Heart left ventricle (tissue), 16 donors: ENCODE measurements at regions not wholly inside any gene's neighbourhood (a gene's known extent, or its start where the extent isn't known, plus 50 kb on each side); places are given as distances from the start of the nearest gene placed in this dataset.

Experiments used
- ATAC-seq, 4 donors: fragments of 200-7000 bp; cut with Tn5 transposase; one replicate each; pipeline ENCODE4 v1.9.1; 2020 to 2022; ENCODE audit warnings: moderate library complexity in 4 of 4, mild to moderate bottlenecking in 3 of 4, moderate number of reproducible peaks in 1 of 4
- DNase-seq, 5 donors: peaks; one replicate each; pipeline ENCODE4 v3.0.0-alpha.2; 2020
- H3K27ac ChIP-seq, 12 donors: fragments of 200-600 bp; sonication (generic) in 4 of 12; one replicate each; pipeline versions ENCODE4 v1.5.0 to v1.8.0; 2016 to 2022; ENCODE audit warnings: mild to moderate bottlenecking in 2 of 12
- H3K27me3 ChIP-seq, 9 donors: fragments of 200-600 bp; sonication (generic) in 2 of 9; one replicate each; pipeline versions ENCODE4 v1.5.1 to v1.8.0; 2016 to 2022; ENCODE audit warnings: mild to moderate bottlenecking in 3 of 9
- H3K36me3 ChIP-seq, 9 donors: fragments of 200-600 bp; sonication (generic) in 2 of 9; one replicate each; pipeline versions ENCODE4 v1.5.0 to v1.8.0; 2018 to 2022; ENCODE audit warnings: mild to moderate bottlenecking in 2 of 9
- H3K4me1 ChIP-seq, 12 donors: fragments of 200-600 bp; sonication (generic) in 4 of 12; one replicate each; pipeline versions ENCODE4 v1.5.0 to v1.8.0; 2016 to 2022; ENCODE audit warnings: mild to moderate bottlenecking in 3 of 12
- H3K4me3 ChIP-seq, 12 donors: fragments of 200-600 bp; sonication (generic) in 4 of 12; one replicate each; pipeline versions ENCODE4 v1.5.0 to v1.8.0; 2017 to 2022; ENCODE audit warnings: mild to moderate bottlenecking in 9 of 12, moderate library complexity in 4 of 12
- H3K9me3 ChIP-seq, 12 donors: fragments of 200-600 bp; sonication (generic) in 4 of 12; one replicate each; pipeline versions ENCODE4 v1.5.0 to v1.8.0; 2016 to 2022; ENCODE audit warnings: mild to moderate bottlenecking in 1 of 12
- CTCF ChIP-seq, 12 donors: fragments of 200-600 bp; sonication (generic) in 4 of 12; IDR thresholded peaks; one replicate each; pipeline versions ENCODE4 v1.5.0 to v1.8.0; 2018 to 2022; ENCODE audit warnings: antibody characterized with exemption in 12 of 12, mild to moderate bottlenecking in 5 of 12
- POLR2A ChIP-seq, 2 donors: fragments of 450-650 bp; IDR thresholded peaks; one replicate each; pipeline ENCODE4 v1.6.1; 2017; ENCODE audit warnings: antibody characterized with exemption in 2 of 2, mild to moderate bottlenecking in 2 of 2, moderate library complexity in 2 of 2
- WGBS, 4 donors: extraction: QIAGEN DNeasy Blood & Tissue Kit in 2 of 4; methylation state at CpG; one replicate each; pipeline versions ENCODE4 v1.1.5 to v1.1.7; 2013 to 2018; 5-methylcytosine and 5-hydroxymethylcytosine counted together
- intact Hi-C, 10 donors: fragments of 100-400 bp; cut with DNase I; formaldehyde crosslinking; loops; one replicate each; pipeline versions ENCODE4 v1.11.1 to v1.14.2; 2022
- donor health status: ischemic (EF 13 %, LVEDD 7.1; RV severe dilation, severe dysfunction).
- donor health status: healthy with polysubstance abuse.
- donor health status: DM: no; HTN: yes; CAD: no.
- donor health status: DM: no; HTN: no; CAD: no.
- donor health status: ischemic (EF 25% LVEDD 6.9; RV normal size, moderate dysfunction).
- donor health status: ischemic (EF 25% LVEDD 5.7; RV mildly dilated, moderate dysfunction).
- donor health status: healthy.
- donor health status: DM: yes; HTN: yes; CAD: no.
- donor health status: ischemic (EF 35%, LVEDD 5.7; RV mildly dilated, moderate dysfunction).
- donor health status: nonischemic (EF 11% LVEDD 7.7; RV severe dilation, severe dysfunction).
- donor health status: DM: yes; HTN: yes; CAD: no.
- donor health status: PGD.
- donor health status: ischemic (EF 29% LVEDD 5.4; RV normal size, mild dysfunction).
- donor health status: nonischemic (EF 23%, LVEDD 6.1; RV moderate dilation, normal function).

DNA sequence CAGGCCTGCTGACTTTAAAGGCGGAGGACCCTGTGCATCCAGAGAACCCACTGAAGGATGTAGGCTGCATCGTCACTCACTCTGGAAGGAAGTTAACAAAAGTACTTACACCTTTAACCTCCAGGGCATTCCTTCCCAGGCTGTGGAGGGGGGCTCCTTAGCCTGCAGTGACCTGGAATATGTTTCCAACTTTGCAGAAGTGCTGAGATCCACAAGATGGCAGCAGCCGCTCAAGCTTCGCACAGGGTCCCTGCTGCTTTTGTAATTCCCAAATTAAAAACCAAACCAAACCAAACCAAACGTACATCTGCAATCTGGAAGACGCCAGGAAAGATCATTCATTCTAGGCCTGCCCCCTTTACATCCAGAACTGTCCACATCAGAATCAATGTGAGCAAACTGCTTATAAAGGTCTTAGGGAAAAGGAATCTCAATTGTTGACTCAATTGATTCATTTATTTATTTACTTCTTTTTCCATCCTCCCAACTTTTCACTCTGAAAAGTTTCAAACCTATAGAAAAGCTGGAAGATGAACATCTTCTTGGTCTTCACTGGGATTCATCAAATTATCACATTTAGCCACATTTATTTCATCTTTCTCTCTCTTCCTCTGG lies 70.5 kb upstream of the KLHL25 start:
- H3K36me3 ChIP-seq, result no peaks in the 10 kb centered on the region
- DNase-seq (no peak), ATAC-seq (peak in 3 of 4 donors; percentile 50 to 63 (median 57))
- no peak overlapping the region for H3K4me3 ChIP-seq
- WGBS, 4 donors, result 8 to 14% (median 10%) methylated on average over 6 of the region's 6 CpGs
- peaks cover 0 to 23% (median 2%) of the 10 kb centered on the region in 9 donors for H3K27me3 ChIP-seq
- TF ChIP-seq CTCF (IDR thresholded peaks at IDR 0.05) (peak; percentile 18 to 65 (median 54)), POLR2A (IDR thresholded peaks at IDR 0.05) (no peak)
- intact Hi-C loops, result loop anchor here in 1 of 10 donors (10.0 kb wide), 1 partner anchor 320 kb away; no protein-coding TSS in a partner anchor
- H3K27ac ChIP-seq, result no peak overlapping the region
- no peaks in the 10 kb centered on the region for H3K9me3 ChIP-seq
- peaks cover 0 to 3% (median 0%) of the 10 kb centered on the region in 12 donors for H3K4me1 ChIP-seq

GRCh38 chr15:85867250-85867649 lies 72.5 kb upstream of the KLHL25 start:
- H3K4me3 ChIP-seq, result no peak overlapping the region
- intact Hi-C loops, result loop anchor here in 1 of 10 donors (10.0 kb wide), 1 partner anchor 318 kb away; no protein-coding TSS in a partner anchor
- H3K9me3 ChIP-seq, result no peaks in the 10 kb centered on the region
- H3K27ac ChIP-seq, result no peak overlapping the region
- peaks cover 0 to 33% (median 5%) of the 10 kb centered on the region in 9 donors for H3K27me3 ChIP-seq
- peaks cover 0 to 3% (median 0%) of the 10 kb centered on the region in 12 donors for H3K4me1 ChIP-seq
- DNase-seq (no peak), ATAC-seq (no peak)
- 66 to 74% (median 69%) methylated on average over 5 of the region's 5 CpGs for WGBS, 4 donors
- TF ChIP-seq POLR2A (IDR thresholded peaks at IDR 0.05) (no peak), CTCF (IDR thresholded peaks at IDR 0.05) (no peak)
- no peaks in the 10 kb centered on the region for H3K36me3 ChIP-seq

DNA sequence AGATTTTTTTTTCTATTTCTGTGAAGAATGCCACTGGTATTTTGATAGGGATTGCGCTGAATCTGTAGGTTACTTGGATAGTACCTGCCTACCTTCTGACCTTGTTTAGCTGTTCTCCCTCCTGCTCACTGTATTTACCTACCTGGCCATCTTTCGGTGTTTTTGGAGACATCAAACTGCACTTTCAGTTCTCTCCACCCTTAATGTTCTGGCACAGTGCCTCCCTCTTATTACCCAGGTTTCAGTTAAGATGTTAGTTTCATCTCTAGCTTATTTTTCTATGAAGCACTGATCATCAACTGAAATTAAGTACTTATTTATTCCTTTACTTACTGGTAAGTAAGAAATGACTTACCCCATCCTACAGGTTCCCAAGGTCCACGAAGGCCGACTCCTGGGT lies 74.4 kb upstream of the KLHL25 start:
- intact Hi-C loops, result loop anchor here in 1 of 10 donors (10.0 kb wide), 1 partner anchor 316 kb away; no protein-coding TSS in a partner anchor

GRCh38 chr15:85870216-85871014 lies 75.7 kb upstream of the KLHL25 start:
- ATAC-seq, result no peak
- WGBS, 4 donors, result 84 to 90% (median 87%) methylated on average over 10 of the region's 10 CpGs
- H3K27ac ChIP-seq, result no peak overlapping the region
- no peak for DNase-seq
- H3K36me3 ChIP-seq, result no peaks in the 10 kb centered on the region
- intact Hi-C loops, result no loop called here
- H3K4me3 ChIP-seq, result no peak overlapping the region
- H3K4me1 ChIP-seq, result no peaks in the 10 kb centered on the region
- peaks cover 0 to 51% (median 5%) of the 10 kb centered on the region in 9 donors for H3K27me3 ChIP-seq
- no peak for TF ChIP-seq POLR2A (IDR thresholded peaks at IDR 0.05)
- TF ChIP-seq CTCF (IDR thresholded peaks at IDR 0.05), result no peak
- H3K9me3 ChIP-seq, result no peaks in the 10 kb centered on the region

More for the DNA sequence above, 74.4 kb upstream of the KLHL25 start:
- TF ChIP-seq POLR2A (IDR thresholded peaks at IDR 0.05), result no peak
- H3K4me3 ChIP-seq, result no peak overlapping the region
- no peaks in the 10 kb centered on the region for H3K9me3 ChIP-seq
- H3K27ac ChIP-seq, result no peak overlapping the region
- peaks cover 0 to 46% (median 5%) of the 10 kb centered on the region in 9 donors for H3K27me3 ChIP-seq
- ATAC-seq (no peak), DNase-seq (no peak)
- no peaks in the 10 kb centered on the region for H3K36me3 ChIP-seq
- H3K4me1 ChIP-seq, result peaks cover 0 to 3% (median 0%) of the 10 kb centered on the region in 12 donors
- WGBS, 4 donors, result 90 to 94% (median 92%) methylated on average over 4 of the region's 4 CpGs
